Gastroesophageal sphincter (tissue), 4 donors: ENCODE measurements at regions not wholly inside any gene's neighbourhood (a gene's known extent, or its start where the extent isn't known, plus 50 kb on each side); places are given as distances from the start of the nearest gene placed in this dataset.

Experiments
- ATAC-seq: fragments of 150-250 bp; one replicate; pipeline ENCODE4 v1.9.1; 2016; ENCODE audit warnings: mild to moderate bottlenecking, moderate library complexity
- H3K27ac ChIP-seq, 4 donors: fragments of 200-600 bp; sonication (generic) in 3 of 4; 1 replicate in 3 of 4; 2 replicates in 1 of 4; pipeline ENCODE4 v1.5.1; 2016 to 2019
- H3K27me3 ChIP-seq: fragments of 200-600 bp; sonication (generic); one replicate; pipeline ENCODE4 v1.5.1; 2019
- H3K36me3 ChIP-seq, 2 donors: fragments of 200-600 bp; sonication (generic); one replicate each; pipeline ENCODE4 v1.5.1; 2019; ENCODE audit warnings: control low read depth in 1 of 2
- H3K4me1 ChIP-seq, 3 donors: fragments of 200-600 bp; sonication (generic); 1 replicate in 2 of 3; 2 replicates in 1 of 3; pipeline ENCODE4 v1.5.1; 2016 to 2019; ENCODE audit warnings: control low read depth in 2 of 3
- H3K4me3 ChIP-seq, 2 donors: fragments of 200-600 bp; sonication (generic); one replicate each; pipeline ENCODE4 v1.5.1; 2019; ENCODE audit warnings: mild to moderate bottlenecking in 1 of 2, moderate library complexity in 1 of 2
- H3K9me3 ChIP-seq, 3 donors: fragments of 200-600 bp; sonication (generic); one replicate each; pipeline ENCODE4 v1.5.1; 2017 to 2019; ENCODE audit warnings: control low read depth in 2 of 3
- EP300 ChIP-seq: sonication (generic); formaldehyde crosslinking; IDR thresholded peaks from one replicate; pipeline ENCODE4 v1.6.1; 2017; ENCODE audit warnings: antibody characterized with exemption, mild to moderate bottlenecking
- POLR2A ChIP-seq, 2 donors: fragments of 450-650 bp; IDR thresholded peaks; one replicate each; pipeline ENCODE4 v1.6.1; 2017; ENCODE audit warnings: antibody characterized with exemption in 2 of 2, mild to moderate bottlenecking in 2 of 2, moderate library complexity in 1 of 2
- POLR2AphosphoS5 ChIP-seq: sonication (generic); formaldehyde crosslinking; IDR thresholded peaks from one replicate; pipeline ENCODE4 v1.6.1; 2017; ENCODE audit warnings: antibody characterized with exemption
- WGBS, 2 donors: methylation state at CpG; one replicate each; pipeline ENCODE4 v1.1.5; 2018; ENCODE audit warnings: low coverage in 1 of 2; 5-methylcytosine and 5-hydroxymethylcytosine counted together
- TF ChIP-seq, protein P1 (sequence below), 4 experiments: fragments of 200-600 bp in 2 of 4; fragments of 450-650 bp in 2 of 4; sonication (generic) in 1 of 4; IDR thresholded peaks; one replicate each; pipeline ENCODE4 v1.5.1; 2017 to 2019; ENCODE audit warnings: antibody characterized with exemption in 4 of 4, mild to moderate bottlenecking in 2 of 4, moderate library complexity in 2 of 4

DNA sequence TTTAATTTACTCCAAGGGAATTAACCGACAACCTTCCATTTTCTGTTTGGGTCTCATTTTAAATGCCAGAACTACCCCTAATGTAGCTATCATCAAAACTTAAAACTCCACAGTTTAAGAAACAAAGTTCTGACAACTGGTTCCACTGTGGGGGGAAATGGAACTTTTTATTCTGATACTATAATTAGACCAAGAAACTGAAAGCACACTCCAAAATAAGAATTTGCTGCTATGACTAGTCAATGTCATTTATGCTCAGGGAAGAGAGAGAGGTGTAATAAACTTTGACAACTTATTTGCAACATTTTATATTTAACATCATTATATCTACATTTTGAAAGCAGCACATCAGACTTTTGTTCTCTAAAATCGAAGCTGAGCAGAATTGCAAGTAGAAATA is 169.2 kb downstream of the ANXA2 start:
- ATAC-seq: no peak
- H3K9me3 ChIP-seq: no peaks in the 10 kb centered on the region
- TF ChIP-seq EP300 (no peak), POLR2AphosphoS5 (no peak), POLR2A (IDR thresholded peaks at IDR 0.05) (no peak)
- TF ChIP-seq, protein P1, sequence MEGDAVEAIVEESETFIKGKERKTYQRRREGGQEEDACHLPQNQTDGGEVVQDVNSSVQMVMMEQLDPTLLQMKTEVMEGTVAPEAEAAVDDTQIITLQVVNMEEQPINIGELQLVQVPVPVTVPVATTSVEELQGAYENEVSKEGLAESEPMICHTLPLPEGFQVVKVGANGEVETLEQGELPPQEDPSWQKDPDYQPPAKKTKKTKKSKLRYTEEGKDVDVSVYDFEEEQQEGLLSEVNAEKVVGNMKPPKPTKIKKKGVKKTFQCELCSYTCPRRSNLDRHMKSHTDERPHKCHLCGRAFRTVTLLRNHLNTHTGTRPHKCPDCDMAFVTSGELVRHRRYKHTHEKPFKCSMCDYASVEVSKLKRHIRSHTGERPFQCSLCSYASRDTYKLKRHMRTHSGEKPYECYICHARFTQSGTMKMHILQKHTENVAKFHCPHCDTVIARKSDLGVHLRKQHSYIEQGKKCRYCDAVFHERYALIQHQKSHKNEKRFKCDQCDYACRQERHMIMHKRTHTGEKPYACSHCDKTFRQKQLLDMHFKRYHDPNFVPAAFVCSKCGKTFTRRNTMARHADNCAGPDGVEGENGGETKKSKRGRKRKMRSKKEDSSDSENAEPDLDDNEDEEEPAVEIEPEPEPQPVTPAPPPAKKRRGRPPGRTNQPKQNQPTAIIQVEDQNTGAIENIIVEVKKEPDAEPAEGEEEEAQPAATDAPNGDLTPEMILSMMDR (IDR thresholded peaks at IDR 0.05): no peak
- no peaks in the 10 kb centered on the region for H3K4me1 ChIP-seq
- no peak overlapping the region for H3K4me3 ChIP-seq
- H3K36me3 ChIP-seq: no peaks in the 10 kb centered on the region
- WGBS, 2 donors: 41 to 89% methylated on average over 2 of the region's 2 CpGs
- H3K27me3 ChIP-seq: peaks cover 17% of the 10 kb centered on the region
- H3K27ac ChIP-seq: no peak overlapping the region

DNA sequence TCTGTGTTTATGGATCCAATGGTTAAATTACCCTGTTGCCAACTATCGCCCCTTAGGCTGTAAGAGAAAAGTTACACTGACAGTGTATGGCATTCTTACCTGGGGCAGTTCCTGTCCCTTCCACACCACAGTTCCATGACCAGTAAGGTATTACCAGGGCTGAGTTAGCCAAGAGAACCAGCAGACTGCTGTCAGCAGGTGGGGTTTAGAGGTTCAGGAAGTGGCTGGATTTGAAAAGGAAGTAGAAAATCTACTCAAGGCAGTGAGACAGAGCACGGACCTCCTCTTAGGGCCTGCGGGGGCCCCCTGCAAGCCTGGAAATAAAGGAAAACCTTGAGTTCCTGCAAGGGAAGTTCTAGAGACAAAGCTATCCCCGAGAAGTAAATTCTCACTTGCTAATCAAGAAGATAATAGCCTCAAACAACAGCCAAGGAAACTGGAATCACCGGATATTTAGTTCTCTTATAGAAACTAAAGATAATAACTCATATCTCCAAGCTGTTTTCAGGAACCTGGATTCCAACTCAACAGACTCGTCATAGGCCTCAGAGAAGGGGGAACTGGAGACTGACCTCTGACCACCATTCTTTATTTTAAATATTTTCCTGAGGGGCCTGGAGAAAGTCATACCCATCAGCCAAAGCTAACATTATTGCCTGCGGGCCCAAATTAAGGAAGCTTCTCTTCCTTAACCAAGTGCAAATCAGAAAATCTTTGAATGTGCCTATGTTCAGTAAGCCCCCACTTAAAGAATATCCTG is 161.7 kb downstream of the ANXA2 start:
- no peak overlapping the region for H3K27ac ChIP-seq
- no peak for TF ChIP-seq POLR2A (IDR thresholded peaks at IDR 0.05)
- TF ChIP-seq POLR2AphosphoS5: no peak
- no peak for TF ChIP-seq EP300
- TF ChIP-seq, protein P1 (IDR thresholded peaks at IDR 0.05): no peak
- H3K9me3 ChIP-seq: peaks cover 0 to 4% (median 0%) of the 10 kb centered on the region in 3 donors
- H3K36me3 ChIP-seq: no peaks in the 10 kb centered on the region
- 44 to 56% methylated on average over 7 of the region's 7 CpGs for WGBS, 2 donors
- H3K4me1 ChIP-seq: no peaks in the 10 kb centered on the region
- H3K27me3 ChIP-seq: peaks cover 5% of the 10 kb centered on the region
- ATAC-seq: no peak
- H3K4me3 ChIP-seq: no peak overlapping the region

DNA sequence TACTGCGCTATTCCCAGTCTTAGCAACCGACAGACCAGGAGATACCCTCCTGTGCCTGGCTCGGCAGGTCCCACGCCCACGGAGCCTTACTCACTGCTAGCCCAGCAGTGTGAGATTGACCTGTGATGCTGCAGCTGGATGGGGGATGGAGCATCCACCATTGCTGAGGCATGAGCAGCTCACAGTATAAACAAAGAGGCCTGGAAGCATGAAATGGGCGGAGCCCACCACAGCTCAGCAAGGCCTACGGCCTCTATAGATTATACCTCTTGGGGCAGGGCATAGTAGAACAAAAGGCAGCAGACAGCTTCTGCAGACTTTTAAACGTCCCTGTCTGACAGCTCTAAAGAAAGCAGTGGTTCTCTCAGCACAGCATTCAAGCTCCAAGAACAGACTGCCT is 160.3 kb downstream of the ANXA2 start:
- 0 to 51% methylated on average over 1 to 5 of the region's 8 CpGs for WGBS, 2 donors
- TF ChIP-seq POLR2AphosphoS5 (no peak), EP300 (no peak), POLR2A (IDR thresholded peaks at IDR 0.05) (no peak)
- TF ChIP-seq, protein P1 (IDR thresholded peaks at IDR 0.05): no peak

DNA sequence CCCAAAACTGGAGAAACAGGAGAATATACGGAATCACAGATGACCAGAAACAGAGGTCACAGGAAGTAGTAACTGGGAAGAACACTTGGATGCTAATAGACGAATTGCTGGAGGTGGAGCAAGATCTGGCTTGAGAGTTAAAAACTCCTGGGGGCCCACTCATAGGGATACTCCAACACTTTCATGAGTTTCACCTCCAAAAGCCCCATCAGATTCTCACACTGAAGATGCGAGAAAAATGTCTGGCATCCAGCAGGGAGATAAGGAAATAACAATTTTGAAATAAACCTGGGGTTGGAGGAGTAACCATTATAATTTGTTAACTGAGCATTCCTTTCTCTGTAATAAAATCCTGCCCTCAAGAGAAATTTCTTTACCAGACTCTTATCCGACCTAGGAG is 154.0 kb downstream of the ANXA2 start:
- TF ChIP-seq, protein P1 (IDR thresholded peaks at IDR 0.05): no peak
- TF ChIP-seq POLR2AphosphoS5 (no peak), POLR2A (IDR thresholded peaks at IDR 0.05) (no peak), EP300 (no peak)
- Histone ChIP-seq H3K27ac (no peak overlapping the region), H3K27me3 (peaks cover 7% of the 10 kb centered on the region), H3K4me3 (no peak overlapping the region), H3K4me1 (no peaks in the 10 kb centered on the region), H3K36me3 (no peaks in the 10 kb centered on the region), H3K9me3 (peaks cover 0 to 40% (median 0%) of the 10 kb centered on the region in 3 donors)
- WGBS, 2 donors: 44 to 64% methylated on average over 2 to 4 of the region's 4 CpGs
- no peak for ATAC-seq

More for the DNA sequence above, 160.3 kb downstream of the ANXA2 start:
- Histone ChIP-seq H3K9me3 (peaks cover 0 to 16% (median 0%) of the 10 kb centered on the region in 3 donors), H3K4me3 (no peak overlapping the region), H3K27me3 (peaks cover under 1% of the 10 kb centered on the region), H3K36me3 (no peaks in the 10 kb centered on the region), H3K4me1 (no peaks in the 10 kb centered on the region), H3K27ac (no peak overlapping the region)
- ATAC-seq: no peak

DNA sequence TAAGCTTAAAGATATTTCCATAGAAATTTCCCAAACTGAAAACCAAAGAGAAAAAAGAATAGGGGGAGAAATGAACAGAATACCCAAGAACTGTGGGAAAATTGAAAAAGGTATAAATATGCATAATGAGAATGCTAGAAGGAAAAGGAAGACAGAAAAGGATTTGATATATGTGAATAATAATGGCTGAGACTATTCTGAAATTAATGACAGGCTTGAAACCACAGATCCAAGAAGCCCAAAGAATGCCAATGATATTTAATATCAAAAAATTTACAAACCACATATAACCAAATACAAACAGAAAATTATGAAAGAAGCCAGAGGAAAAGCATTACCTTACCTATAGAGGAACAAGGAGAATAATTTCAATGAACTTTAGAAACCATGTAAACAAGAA is 153.0 kb downstream of the ANXA2 start:
- no peak overlapping the region for H3K27ac ChIP-seq
- no peaks in the 10 kb centered on the region for H3K4me1 ChIP-seq
- peaks cover 0 to 40% (median 0%) of the 10 kb centered on the region in 3 donors for H3K9me3 ChIP-seq
- no peaks in the 10 kb centered on the region for H3K36me3 ChIP-seq
- TF ChIP-seq, protein P1 (IDR thresholded peaks at IDR 0.05): no peak
- no peak for TF ChIP-seq POLR2AphosphoS5
- no peak for TF ChIP-seq POLR2A (IDR thresholded peaks at IDR 0.05)
- no peak for TF ChIP-seq EP300
- peaks cover 7% of the 10 kb centered on the region for H3K27me3 ChIP-seq
- no peak overlapping the region for H3K4me3 ChIP-seq
- no peak for ATAC-seq
